ENCODE measurements at regions not wholly inside any gene's neighbourhood (a gene's known extent, or its start where the extent isn't known, plus 50 kb on each side); places are given as distances from the start of the nearest gene placed in this dataset.

DNA sequence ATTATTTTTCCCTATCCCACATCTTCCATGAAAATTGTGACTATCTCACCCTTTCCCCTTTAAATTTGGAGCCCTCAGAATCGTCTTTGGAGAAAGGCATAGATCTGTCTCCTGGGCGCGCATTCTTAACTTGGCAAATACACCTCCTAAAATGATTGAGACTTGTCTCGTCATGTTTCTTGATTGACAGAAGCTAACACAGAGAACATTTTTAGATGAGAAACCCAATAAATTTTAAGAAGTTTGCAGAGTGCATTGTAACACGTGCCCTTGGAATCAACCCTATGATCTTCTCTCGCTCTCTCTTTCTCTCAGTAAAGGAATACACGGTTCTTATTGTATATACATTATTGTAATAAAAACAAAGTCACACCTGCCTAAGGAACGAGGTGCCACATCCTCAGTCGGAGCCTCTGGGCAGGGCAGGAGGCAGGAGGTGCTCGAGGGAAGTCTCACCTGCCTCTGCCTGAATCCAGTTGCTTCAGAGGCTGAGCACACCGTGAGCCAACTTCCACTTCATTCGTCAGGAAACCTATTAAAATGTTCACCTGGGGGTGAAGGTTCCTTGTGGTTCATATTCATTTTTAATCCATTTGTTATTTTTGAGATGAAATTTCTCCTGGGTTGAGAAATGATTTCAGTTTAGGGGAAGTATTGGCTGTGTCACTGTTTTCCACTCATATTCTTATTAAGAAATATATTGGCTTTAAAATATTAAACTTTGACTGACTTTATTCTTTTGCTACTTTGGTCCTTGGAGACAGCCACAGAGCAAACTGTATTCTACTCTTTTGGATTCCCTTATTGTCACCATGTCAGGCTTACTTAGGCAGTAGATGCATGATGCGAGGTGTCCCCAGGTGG lies 90.5 kb upstream of the THBS2 start:
- ATAC-seq, result peak in 1 of 2 donors; percentile 30
- intact Hi-C loops (cut with DNase I), result no loop called here
- DNase-seq, result no peak

DNA sequence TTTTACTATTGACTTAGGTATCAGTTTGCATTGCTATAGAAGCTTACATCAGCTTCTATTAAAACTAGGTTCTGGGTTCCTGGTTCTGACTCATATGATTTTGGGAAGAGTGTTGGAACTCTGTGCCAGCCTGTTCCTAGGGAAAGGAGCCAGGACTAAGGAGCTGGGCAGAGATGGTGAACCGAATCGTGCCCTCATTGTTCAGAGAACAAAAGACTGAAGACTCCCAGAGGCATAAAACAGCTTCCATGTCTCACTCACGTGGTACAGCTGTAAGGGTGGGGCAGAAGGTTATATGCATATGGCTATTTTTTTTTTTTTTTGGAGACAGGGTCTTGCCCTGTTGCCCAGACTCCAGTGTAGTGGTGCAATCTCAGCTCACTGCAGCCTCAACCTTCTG lies 89.1 kb upstream of the THBS2 start:
- ATAC-seq (no peak), DNase-seq (no peak)
- intact Hi-C loops (cut with DNase I), result no loop called here

DNA sequence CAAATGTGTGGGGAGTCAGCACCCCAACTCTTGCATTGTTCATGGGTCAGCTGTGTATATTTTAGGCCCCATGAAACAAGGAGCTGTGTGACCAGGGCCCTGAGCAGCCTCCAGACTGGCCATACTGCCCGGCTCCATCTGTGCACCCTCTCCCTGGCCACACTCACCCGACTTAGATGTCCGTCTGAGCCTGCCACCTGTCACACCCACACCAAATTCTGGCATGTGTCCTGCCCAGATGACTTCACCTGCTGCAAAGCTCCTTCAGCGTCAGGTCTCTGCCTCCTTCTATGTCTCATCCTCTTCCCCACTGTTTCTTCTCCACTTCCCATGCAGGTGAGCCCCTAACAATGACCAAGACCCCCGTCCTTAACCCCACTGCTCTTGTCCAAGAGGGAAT lies 88.1 kb upstream of the THBS2 start:
- DNase-seq (no peak), ATAC-seq (no peak)
- intact Hi-C loops (cut with DNase I), result no loop called here

DNA sequence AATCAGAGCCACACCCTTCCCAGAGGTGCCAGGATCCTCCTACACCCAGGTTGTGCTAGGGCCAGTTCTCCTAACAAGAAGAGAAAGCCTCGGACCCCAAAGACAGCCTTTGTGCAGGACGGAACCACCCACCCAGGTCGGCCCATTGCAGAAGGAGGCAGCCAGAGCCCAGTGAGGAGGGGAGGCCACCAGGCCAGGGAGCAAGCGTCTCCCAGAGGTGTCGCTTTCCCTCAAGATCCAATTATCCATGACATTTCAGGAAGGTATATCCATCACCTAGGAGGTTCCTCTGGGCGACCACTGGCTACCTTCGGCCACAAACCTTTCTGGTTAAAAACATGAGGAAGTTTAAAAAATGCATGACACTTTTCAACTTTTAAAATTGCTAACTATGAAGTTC lies 87.4 kb upstream of the THBS2 start:
- DNase-seq (no peak), ATAC-seq (no peak)
- intact Hi-C loops (cut with DNase I), result no loop called here

DNA sequence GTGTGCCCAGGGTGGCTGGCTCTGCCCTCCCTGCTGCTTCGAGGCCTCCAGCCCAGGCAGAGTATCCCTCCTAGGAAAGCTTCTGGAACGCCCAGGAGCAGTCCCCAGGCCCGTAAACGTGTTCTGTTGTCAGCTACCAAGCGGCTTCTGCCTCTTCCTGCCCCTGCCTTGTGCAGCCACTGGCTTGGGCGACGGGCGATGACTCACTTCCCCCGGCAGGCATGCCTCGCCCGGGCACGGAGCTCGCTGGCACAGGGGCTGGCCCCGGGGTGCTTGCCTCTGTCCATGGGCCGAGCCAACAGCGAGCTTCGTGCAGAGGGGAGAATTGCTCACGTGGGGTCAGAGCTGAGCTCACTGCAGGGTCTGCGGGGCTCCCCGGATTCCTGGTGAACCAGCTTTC lies 86.7 kb upstream of the THBS2 start:
- intact Hi-C loops (cut with DNase I), result no loop called here
- DNase-seq, result no peak
- ATAC-seq, result no peak

DNA sequence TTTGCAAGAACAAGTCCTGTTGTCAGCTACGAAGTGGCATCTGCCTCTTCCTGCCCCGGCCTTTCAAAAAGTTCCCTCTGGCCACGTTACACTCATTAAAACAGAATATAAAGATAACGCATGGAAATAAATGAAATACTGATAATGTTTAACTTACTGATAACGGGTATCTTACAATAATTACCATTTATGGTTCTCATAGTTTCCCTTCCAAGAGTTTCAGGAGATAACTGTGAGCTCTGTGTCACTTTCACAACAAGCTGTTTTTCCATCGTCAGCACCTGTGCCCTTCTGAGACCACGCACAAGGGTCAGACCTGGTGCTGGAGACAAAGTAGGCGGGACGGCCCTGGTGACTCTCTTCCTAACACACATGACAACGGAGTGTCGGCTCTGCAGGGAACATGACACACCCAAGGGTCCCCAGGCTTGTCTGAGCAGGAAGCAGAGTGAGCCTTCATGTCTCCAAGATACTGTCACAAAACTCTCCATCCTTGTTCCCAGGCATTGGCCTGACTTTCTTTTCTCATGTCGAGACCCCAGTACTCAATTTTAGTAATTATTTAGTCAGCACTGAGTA lies 86.2 kb upstream of the THBS2 start:
- intact Hi-C loops (cut with DNase I), result no loop called here
- no peak for ATAC-seq
- no peak for DNase-seq

DNA sequence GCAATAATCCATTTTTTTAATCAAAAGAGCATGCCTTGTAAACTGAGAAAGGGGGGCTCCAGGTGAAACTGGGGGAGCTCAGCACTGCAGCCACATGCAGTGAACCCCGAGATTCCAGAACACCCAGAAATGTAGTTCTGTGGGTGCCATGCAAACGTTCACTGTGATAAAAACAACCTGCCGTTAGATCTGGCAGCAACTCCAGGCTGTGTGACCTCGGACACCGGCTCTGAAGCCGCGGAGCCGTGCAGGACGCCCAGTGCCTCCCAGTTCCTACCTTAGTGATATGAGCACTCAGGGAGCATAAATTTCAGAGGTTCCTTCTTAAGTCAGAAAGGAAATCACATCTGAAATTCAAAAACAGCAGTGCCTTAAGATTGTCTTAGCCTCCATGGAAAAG lies 85.4 kb upstream of the THBS2 start:
- no peak for DNase-seq
- no peak for ATAC-seq
- intact Hi-C loops (cut with DNase I), result no loop called here

DNA sequence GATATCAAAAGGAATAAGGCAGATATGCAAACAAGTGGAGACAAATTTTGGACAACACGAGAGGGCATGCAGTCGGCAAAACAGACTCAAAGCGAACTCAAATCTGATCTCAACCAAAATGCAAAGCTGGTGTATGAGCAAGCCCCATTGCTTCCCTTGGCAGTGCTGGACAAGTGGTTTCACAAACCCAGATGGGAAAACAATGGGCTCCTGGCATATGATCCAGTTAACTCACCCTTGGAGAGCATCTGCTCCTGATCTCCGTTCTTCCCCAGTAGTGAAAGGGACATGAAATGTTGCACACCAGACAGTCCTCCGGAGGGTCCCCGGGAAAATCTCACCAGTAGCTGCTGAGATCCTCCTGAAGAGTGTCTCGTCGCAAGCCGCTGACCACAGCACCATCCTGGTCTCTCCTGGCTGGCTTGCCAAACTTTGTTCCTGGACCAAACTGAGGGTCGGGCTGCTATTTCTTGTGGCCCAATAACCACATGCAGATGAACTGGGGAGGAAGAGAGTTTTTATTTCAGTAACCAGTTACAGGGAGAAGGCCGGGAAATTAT lies 84.3 kb upstream of the THBS2 start:
- intact Hi-C loops (cut with DNase I), result no loop called here
- no peak for DNase-seq
- no peak for ATAC-seq

DNA sequence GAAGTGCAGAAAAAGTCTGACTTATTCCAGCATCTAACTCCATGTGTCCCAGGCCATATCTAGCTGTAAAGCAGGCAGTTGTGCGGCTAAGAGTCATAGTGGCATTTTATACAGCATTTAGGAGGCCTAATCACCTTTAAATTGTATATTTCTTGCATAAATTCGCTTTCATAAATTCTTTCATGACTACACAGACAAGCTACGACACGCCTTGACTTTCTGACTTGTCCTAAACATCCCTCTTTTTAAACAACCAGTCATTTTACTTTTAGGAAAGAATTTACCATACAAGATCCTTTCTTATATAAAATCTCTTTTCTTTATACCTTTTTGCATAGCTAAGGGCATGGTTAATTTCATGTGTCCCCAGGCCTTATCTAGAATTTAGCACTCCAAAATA lies 81.7 kb upstream of the THBS2 start:
- DNase-seq (no peak), ATAC-seq (no peak)
- intact Hi-C loops (cut with DNase I), result no loop called here

DNA sequence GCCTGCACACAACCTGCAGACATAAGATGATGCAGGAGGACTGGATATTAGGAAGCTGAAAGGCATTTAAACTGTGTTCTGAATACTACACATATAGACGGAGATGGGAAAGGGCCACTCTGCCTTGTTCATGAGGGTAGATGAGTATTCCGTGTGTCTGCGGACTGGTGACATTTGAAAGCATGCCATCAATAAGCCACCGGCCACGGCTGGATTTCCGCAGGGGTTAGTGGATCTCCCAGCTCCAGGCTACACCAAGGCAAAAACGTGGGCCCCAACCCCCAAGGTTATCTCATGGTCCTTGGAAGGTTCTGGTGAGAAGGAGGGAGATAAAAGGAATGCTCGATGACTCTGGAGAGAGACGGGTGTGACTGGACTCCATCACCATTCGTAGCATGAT lies 78.6 kb upstream of the THBS2 start:
- intact Hi-C loops (cut with DNase I), result no loop called here
- DNase-seq, result no peak

DNA sequence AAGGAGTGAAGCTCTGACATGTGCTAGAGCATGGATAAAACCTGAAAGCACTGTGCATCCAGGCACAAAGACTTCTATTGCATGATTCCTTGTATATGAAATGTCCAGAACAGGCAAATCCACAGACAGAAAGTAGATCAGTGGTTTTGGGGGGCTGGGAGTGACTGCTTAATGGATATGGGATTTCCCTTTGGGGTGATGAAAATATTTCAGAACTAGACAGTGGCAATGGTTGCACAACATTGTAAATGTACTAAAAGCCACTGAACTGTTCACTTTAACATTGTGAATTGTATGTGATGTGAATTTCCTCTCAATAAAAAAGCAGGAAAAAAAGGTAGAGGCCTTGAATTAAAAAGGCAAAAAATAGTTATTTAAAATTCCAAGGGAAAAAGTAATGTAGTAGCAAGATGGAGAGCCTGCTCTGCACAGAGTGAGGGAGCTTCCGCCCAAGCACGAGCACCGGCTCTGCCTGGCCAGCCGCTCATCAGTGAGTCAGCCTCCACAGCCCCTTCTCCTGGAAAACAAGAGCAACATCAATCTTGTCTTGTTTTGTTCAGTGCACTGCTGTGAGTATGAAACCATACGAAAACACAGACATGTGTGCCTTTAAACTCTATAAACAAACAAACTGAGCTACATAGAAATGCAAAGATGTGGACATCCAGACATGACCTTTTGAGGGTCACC lies 74.6 kb upstream of the THBS2 start:
- intact Hi-C loops (cut with DNase I), result no loop called here
- DNase-seq (no peak), ATAC-seq (no peak)

More for the DNA sequence above, 78.6 kb upstream of the THBS2 start:
- ATAC-seq, result no peak

DNA sequence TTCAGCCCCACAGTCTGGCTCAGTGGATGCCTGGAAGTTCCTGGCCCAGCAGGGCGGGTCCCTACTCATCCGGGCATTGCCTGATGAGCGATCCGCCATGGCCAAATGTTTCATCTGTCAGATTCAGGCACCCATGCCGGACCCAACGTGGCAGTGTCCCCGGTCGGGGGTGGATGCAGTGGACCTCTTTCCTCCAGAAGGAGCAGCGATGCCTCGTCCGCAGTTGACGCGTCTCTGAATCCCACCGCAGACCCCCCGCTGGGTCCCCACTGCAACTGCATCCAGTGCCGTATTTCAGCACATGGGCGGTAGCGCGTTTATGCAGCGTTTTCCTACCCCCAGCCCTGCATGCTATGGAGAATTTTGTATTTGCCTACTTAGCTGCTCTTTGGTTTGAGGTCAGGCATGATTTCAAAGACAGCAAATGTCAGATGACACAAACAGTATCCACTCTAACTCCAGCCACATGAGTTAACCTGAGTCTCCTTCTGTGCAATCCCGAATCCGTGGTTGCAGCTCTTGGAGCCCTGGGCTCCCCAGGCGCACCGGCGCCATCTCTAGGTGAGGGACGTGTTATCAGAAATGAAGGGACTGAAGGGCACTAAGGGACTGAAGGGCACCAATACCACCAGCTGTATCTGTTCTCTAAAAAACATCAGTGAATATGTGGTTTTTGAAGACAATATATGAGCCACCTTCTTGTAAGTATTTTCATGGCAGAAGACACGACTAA lies 72.6 kb upstream of the THBS2 start:
- DNase-seq (no peak), ATAC-seq (no peak)
- intact Hi-C loops (cut with DNase I), result no loop called here

DNA sequence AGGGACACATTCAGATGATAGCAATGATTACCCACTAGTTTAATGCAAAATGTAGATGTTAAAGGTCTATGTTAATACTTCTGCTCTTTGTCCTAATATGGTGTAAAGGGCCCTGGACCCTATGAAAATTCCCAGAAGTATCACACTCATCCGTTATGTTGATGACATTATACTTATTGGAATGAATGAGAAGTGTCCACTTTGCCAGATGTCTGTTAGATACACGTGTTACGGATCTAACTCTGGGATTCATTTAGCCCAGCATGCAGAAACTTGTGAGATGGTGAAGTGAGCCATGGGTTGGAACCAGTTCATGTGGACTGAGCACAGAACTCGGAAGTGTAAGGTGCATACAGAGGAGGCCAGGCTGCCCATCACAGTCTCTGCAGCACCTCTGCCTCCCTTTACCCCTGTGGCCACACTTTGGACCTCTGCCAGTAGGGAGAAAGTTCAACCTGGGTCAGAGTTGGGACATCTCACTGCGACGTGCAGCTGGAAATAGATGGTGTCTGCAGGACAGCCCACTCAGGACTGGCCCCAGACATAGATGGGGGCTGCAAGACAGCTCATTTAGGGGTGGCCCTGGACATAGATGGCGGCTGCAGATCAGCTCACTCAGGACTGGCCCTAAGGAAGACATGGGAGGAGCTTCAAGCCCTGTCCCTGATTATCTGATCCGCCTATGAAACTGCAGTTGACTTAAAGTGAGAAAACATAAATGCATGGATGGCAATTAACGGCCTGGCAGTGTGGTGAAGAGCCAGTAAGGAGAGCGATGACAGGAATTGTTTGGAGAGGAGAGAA lies 71.2 kb upstream of the THBS2 start:
- no peak for DNase-seq
- ATAC-seq, result no peak
- intact Hi-C loops (cut with DNase I), result no loop called here

DNA sequence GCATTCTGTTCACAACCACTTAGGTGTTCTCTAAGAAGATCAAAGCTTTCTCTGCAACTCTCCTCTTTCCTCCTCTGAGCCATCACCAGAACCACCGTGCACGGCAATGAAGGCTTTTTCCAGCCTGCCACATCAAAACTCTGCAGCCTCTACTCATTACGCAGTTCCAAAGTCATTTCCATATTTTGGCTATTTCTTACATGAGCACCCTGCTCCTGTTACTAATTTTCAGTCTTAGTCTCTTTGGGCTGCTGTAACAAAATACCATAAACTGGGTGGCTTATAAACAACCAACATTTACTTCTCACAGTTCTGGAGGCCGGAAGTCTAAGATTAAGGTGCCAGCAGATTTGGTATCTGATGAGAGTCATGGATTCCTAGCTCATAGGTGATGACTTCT lies 70.4 kb upstream of the THBS2 start:
- DNase-seq, result no peak
- intact Hi-C loops (cut with DNase I), result no loop called here
- ATAC-seq, result no peak

DNA sequence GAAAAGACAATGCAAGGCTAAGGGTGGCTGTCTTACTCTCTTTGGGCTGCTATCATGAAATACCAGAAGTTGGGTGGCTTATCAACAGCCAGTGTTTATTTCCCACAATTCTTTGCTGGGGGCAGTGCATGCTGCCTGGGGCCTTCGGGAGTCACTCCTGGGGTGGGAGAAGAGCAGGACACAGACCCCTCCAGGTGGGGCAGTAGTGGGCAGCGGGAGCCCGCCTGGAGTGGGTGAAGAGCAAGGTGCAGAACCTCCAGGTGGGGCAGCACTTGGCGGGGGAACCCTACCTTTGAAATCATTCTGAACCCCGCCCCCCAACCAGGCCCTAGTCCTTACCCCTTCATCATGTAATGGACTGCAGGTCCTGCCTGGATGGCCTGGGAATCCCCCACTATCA lies 69.6 kb upstream of the THBS2 start:
- ATAC-seq (no peak), DNase-seq (no peak)
- intact Hi-C loops (cut with DNase I), result no loop called here

DNA sequence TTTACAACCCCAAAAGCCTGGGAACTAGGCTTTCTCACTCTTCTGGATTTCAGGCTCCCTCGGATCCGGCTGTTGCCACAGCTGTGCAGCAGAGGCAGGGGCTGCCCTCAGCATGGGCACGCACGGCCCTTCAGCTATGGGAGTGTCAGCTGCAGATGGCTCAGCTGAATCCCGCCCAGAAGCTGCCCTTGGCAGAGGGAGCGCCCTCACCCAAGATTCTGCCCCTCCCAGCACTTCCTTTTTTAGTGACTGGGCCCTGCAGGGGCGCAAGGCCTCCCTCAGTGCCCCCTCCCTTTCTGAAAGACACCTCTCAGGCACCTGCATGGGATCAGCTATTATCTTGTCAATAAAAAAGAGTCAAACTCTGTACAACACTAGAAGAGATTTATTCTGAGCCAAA lies 67.9 kb upstream of the THBS2 start:
- ATAC-seq (no peak), DNase-seq (no peak)
- intact Hi-C loops (cut with DNase I), result no loop called here

DNA sequence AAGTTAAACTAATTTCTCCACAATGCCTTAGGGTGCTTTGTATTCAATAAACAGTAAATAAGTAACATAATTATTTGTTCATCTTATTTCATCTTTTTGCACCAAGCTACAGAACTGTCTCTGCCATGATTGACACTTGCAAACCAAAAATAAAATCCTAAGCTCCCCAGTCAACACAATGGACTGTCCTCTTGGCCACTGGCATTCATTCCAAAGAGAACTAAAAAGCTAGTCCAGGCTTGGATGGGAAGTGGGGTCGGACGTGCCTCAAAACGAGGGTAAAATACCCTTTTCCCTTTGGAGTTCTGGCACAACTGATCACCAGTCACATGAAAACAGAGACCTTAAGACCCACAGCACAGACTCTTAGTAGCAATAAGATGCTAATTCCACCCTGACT lies 66.4 kb upstream of the THBS2 start:
- DNase-seq (no peak), ATAC-seq (no peak)
- intact Hi-C loops (cut with DNase I), result no loop called here

DNA sequence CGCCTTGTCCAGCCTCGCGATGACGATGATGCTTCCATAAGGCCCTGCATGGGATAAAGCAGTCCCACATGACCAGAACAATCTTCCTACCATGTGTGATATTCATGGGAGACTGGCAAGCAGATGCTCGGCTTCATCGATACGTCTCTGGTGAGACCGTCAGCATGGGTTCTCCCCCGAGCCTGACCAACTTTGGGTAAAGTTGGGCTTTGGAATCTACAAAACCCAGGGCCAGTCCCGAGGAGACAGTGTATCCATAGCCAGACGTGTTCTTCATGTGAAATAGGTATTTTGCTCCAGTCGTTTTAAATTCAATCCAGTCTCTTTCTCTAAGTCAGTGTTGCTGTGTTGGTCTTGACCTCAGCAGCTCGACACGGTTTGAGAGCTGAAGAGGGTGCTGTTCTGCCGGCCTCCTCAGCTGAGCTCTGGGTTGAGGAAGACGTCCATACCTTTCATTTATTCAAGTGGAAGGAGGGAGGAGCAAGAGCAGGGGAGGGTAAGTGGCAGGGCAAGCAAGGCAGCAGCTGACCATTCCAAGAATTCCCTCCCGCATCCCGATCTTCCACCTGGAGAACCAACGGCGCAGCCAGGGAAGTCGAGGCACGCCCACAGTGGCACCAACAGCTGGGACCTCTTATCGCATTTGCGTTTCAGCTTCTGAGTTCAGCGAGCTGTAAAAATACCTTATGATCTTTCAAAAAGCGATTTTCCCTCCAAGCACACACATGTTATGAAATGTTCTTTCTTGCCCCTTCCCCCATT lies 64.0 kb upstream of the THBS2 start:
- ATAC-seq (no peak), DNase-seq (no peak)
- intact Hi-C loops (cut with DNase I), result no loop called here

Measured in left cardiac atrium (tissue), 4 donors.